NCI-H2107 treated with DMSO at 0.1 percent for 48 hours (cell line): ENCODE measurements at regions not wholly inside any gene's neighbourhood (a gene's known extent, or its start where the extent isn't known, plus 50 kb on each side); places are given as distances from the start of the nearest gene placed in this dataset.

Source experiments
- DNase-seq: peaks from one replicate; lab custom pipeline; 2025; ENCODE audit not compliant: unreplicated experiment; lab: John Stamatoyannopoulos, UW

DNA sequence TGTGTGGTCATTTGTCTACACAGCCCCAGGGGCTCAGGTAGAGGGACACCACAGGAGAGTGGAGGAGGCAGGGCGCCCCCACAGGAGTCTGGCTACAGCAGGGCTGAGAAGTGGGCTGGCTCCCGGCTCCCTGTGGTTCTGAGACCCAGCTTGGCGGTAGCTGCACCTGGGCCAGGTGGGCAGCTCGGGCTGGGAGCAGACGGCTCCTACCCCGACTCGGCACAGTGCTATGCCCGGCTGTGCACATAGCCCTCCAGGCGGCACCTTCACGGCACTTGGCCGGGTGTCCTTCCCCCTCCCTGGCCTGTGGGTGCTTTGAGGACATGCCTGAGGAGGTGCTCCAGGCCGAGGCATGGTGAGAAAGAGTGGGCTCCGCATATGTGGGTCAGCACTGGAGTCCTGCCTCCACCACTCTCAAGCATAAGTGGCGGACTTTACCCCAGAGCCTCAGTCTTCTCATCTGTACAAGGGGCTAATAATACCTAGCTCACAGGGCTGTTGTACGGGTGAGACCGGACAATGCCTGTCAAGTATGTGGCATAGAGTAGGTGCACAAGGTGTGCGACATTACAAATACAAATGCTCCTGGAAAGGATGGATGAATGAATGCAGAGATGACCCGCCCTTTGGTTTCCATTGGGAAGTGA, 50.1 kb upstream of the JPH3 start:
- no peak for DNase-seq

DNA sequence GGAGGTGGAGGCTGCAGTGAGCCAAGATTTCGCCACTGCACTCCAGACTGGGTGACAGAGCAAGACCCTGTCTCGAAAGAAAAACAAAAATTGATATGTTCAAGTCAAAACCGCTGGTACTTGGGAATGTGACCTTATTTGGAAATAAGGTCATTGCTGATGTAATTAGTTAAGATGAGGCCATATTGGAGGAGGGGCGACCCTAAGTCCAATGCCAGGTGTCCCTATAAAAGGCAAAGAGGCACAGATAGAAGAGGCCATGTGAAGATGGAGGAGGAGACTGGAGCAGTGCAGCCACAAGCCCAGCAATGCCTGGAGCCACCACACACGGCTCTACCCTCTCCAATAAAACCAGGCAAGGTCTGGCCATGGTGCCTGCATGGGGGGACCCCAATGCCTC, 50.8 kb upstream of the JPH3 start:
- no peak for DNase-seq

DNA sequence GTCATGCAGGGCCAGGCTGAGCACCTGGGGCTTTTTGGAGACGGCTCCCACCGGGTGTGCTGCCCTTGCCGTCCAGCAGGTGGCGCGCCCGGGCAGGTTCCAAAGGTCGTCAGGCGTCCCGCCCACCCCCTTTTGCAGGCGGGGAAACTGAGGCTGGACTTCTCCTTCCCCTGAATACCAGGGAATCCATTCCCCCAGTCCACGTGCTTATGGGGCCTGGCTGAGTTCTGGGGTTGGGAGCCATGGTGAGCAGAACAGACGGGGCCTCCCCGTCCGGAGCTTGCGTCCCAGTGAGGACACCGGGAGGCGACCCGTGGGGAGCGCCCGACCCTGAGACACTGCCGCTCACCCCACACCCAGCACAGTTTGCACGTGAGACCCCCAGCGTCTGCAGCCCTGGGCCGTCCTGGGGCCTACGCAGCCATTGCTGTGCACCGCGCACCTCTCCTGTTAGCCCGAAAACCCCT, 51.8 kb upstream of the JPH3 start:
- DNase-seq: no peak

DNA sequence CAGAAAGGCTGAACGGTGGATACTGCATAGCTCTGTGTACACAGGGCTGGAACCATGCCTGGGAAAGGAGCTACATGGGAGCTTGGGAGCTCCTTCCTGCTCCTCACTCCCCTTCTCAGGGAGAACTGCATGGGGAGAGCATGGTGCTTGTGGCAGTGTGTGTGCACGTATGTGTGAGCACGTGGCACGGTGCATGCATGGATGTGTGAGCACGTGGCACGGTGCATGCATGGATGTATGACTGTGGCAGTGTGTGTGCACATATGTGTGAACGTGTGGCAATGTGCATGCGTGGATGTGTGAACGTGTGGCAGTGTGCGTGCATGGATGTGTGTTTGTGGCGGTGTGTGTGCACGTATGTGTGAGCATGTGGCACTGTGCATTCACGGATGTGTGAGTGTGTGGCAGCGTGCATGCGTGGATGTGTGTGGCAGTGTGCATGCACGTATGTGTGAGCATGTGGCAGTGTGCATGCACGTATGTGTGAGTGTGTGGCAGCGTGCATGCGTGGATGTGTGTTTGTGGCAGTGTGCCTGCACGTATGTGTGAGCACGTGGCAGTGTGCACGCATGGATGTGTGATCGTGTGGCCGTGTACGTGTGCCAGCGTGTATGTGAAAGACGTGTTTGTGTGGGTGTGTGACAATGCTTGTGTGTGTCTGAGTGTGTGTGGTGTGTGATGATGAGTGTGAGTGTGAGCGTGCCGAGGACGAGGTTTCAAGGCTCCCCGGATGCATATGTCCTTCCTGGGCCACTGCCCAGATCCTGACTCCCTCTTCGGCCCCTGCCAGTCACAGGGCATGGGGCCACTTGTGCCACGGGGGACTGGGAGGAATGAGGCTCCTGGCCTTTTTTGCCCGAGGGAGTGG, 52.4 kb upstream of the JPH3 start:
- no peak for DNase-seq

DNA sequence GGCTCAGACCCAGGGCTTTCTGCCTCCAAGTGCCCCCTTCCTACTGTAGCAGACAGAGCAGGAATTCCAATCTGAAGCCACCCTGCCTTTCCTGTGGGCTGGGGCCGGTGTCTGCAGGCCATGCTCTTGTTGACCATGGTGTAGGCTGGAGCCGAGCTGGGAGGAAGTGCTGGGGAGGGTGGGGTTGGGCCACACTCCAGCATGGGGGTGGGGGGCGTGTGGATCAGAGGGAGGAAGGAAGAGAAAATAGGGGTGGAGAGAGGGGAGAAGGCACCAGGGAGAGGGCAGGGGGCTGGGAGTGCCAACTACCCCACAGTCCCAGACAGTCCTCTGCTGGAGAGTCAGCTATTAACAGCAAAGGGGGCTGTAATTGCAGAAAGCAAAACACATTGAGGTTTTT, 54.3 kb upstream of the JPH3 start:
- DNase-seq: no peak

DNA sequence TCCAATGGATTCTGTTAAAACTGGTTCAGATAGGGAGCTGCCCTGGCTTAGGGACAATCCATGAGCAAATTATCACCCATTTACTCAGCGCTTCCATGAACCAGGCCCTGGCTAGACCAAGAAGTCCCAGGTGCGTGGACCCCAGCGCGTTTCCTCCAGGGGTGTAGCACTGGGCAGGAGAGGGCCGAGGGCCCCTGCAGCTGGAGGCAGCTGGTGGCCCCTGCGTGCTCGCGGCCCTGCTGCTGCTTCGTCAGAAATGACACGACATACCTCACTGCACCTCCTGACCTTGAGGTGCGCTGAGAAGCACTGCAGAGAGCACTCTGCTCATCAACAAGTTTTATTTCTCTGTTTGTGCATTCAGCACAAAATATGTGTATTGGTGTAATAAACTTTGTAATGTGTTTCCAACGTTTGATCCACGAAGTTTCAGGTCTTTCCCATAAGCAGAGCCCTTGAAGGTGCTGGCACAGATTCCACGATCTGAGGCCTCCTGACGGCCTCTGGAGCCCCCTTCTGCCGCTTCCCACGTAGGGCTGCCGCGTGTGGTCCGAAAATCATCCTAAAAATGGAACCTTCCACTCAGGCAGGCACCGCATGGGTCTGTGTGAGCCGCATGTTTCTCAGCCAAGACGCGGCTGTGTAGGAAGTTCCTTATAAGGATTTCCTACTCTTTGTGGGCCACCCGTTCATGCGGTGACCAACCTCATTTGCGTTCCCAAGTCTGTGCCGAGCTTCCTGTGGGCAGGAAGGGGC, 50.8 kb upstream of the ZCCHC14 start:
- DNase-seq: no peak

DNA sequence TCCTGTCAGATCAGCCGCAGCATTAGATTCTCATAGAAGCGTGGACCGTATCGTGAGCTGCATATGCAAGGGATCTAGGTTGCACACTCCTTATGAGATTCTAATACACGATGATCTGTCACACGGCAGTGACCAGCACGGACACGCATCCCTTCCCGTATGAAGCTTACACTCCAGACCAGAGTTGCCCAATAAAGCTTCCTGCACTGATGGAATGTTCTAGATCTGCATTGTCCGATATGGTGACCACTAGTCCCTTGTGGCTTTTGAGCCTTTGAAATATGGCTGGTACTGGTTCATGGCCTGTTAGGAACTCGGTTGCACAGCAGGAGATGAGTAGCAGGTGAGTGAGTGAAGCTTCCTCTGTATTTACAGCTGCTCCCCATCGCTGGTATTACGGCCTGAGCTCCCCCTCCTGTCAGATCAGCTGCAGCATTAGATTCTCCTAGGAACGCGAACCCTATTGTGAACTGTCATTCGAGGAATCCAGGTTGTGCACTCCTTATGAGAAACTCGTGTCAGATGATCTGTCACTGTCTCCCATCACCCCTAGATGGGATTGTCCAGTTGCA, 49.8 kb upstream of the ZCCHC14 start:
- peak; percentile 8 for DNase-seq
